Urinary bladder (tissue), 3 donors: ENCODE measurements at regions not wholly inside any gene's neighbourhood (a gene's known extent, or its start where the extent isn't known, plus 50 kb on each side); places are given as distances from the start of the nearest gene placed in this dataset.

Experiments used
- DNase-seq: peaks from one replicate; pipeline ENCODE4 v3.0.0-alpha.2; 2015; ENCODE audit errors: extremely low spot score
- H3K27ac ChIP-seq: one replicate; pipeline ENCODE4 v1.5.1; 2013; ENCODE audit warnings: low read depth, mild to moderate bottlenecking, moderate library complexity
- H3K36me3 ChIP-seq: one replicate; pipeline ENCODE4 v1.6.1; 2013; ENCODE audit warnings: mild to moderate bottlenecking, moderate library complexity; ENCODE audit not compliant: insufficient read depth
- H3K4me1 ChIP-seq: one replicate; pipeline ENCODE4 v1.6.1; 2013; ENCODE audit warnings: mild to moderate bottlenecking, moderate library complexity; ENCODE audit not compliant: insufficient read depth
- H3K4me3 ChIP-seq: one replicate; pipeline ENCODE4 v1.5.1; 2013; ENCODE audit warnings: low read depth, low read length
- WGBS: extraction: QIAGEN DNeasy Blood & Tissue Kit; methylation state at CpG from one replicate; pipeline ENCODE4 v1.1.7; 2013; 5-methylcytosine and 5-hydroxymethylcytosine counted together
- donor health status: healthy with polysubstance abuse.
- donor health status: healthy.

- WGBS, result 87% methylated on average over 1 of the region's 1 CpG
- DNase-seq, result no peak
- no peak overlapping the region for H3K27ac ChIP-seq
- H3K4me3 ChIP-seq, result no peak overlapping the region
- no peaks in the 10 kb centered on the region for H3K36me3 ChIP-seq
- H3K4me1 ChIP-seq, result peaks cover 2% of the 10 kb centered on the region
Observed at GRCh38 chr12:89091293-89091841, 260.9 kb downstream of the DUSP6 start.

- Histone ChIP-seq H3K4me1 (peaks cover 2% of the 10 kb centered on the region), H3K27ac (no peak overlapping the region), H3K4me3 (no peak overlapping the region), H3K36me3 (no peaks in the 10 kb centered on the region)
- WGBS, result 80% methylated on average over 2 of the region's 2 CpGs
- no peak for DNase-seq
Observed at GRCh38 chr12:89089264-89089663, 263.0 kb downstream of the DUSP6 start.

- DNase-seq, result no peak
- no peaks in the 10 kb centered on the region for H3K36me3 ChIP-seq
- H3K4me1 ChIP-seq, result peaks cover 2% of the 10 kb centered on the region
- WGBS, result 65% methylated on average over 1 of the region's 1 CpG
- no peak overlapping the region for H3K4me3 ChIP-seq
- no peak overlapping the region for H3K27ac ChIP-seq
Observed at GRCh38 chr12:89087876-89088275, 264.4 kb downstream of the DUSP6 start.

GRCh38 chr12:89087149-89087825 is 265.0 kb downstream of the DUSP6 start:
- no peak for DNase-seq
- peaks cover 2% of the 10 kb centered on the region for H3K4me1 ChIP-seq
- no peaks in the 10 kb centered on the region for H3K36me3 ChIP-seq
- 73% methylated on average over 6 of the region's 6 CpGs for WGBS
- no peak overlapping the region for H3K27ac ChIP-seq
- H3K4me3 ChIP-seq, result no peak overlapping the region

- H3K27ac ChIP-seq, result no peak overlapping the region
- no peak overlapping the region for H3K4me3 ChIP-seq
- no peaks in the 10 kb centered on the region for H3K36me3 ChIP-seq
- DNase-seq, result no peak
- H3K4me1 ChIP-seq, result peaks cover 2% of the 10 kb centered on the region
- WGBS, result 79% methylated on average over 5 of the region's 5 CpGs
Observed at GRCh38 chr12:89085421-89085820, 266.9 kb downstream of the DUSP6 start.

GRCh38 chr12:89084751-89085150 is 267.6 kb downstream of the DUSP6 start:
- WGBS, result 52% methylated on average over 3 of the region's 3 CpGs
- Histone ChIP-seq H3K27ac (no peak overlapping the region), H3K36me3 (no peaks in the 10 kb centered on the region), H3K4me3 (no peak overlapping the region), H3K4me1 (peaks cover 2% of the 10 kb centered on the region)
- DNase-seq, result no peak

- H3K4me3 ChIP-seq, result no peak overlapping the region
- no peak for DNase-seq
- no peaks in the 10 kb centered on the region for H3K36me3 ChIP-seq
- peaks cover 2% of the 10 kb centered on the region for H3K4me1 ChIP-seq
- WGBS, result 61% methylated on average over 3 of the region's 3 CpGs
- H3K27ac ChIP-seq, result no peak overlapping the region
Observed at GRCh38 chr12:89083491-89083890, 268.8 kb downstream of the DUSP6 start.

GRCh38 chr12:89082370-89082753 is 269.9 kb downstream of the DUSP6 start:
- DNase-seq, result no peak
- Histone ChIP-seq H3K4me1 (peaks cover 2% of the 10 kb centered on the region), H3K4me3 (no peak overlapping the region), H3K36me3 (no peaks in the 10 kb centered on the region), H3K27ac (no peak overlapping the region)
- WGBS, result 81% methylated on average over 1 of the region's 1 CpG

GRCh38 chr12:89081719-89082369 is 270.5 kb downstream of the DUSP6 start:
- 66% methylated on average over 2 of the region's 2 CpGs for WGBS
- H3K4me1 ChIP-seq, result no peaks in the 10 kb centered on the region
- DNase-seq, result no peak
- H3K27ac ChIP-seq, result no peak overlapping the region
- no peak overlapping the region for H3K4me3 ChIP-seq
- H3K36me3 ChIP-seq, result no peaks in the 10 kb centered on the region

- H3K36me3 ChIP-seq, result no peaks in the 10 kb centered on the region
- 68% methylated on average over 3 of the region's 3 CpGs for WGBS
- no peak overlapping the region for H3K4me3 ChIP-seq
- H3K27ac ChIP-seq, result no peak overlapping the region
- DNase-seq, result no peak
- H3K4me1 ChIP-seq, result no peaks in the 10 kb centered on the region
Observed at GRCh38 chr12:89080793-89081465, 271.4 kb downstream of the DUSP6 start.

- Histone ChIP-seq H3K36me3 (no peaks in the 10 kb centered on the region), H3K27ac (no peak overlapping the region), H3K4me1 (no peaks in the 10 kb centered on the region), H3K4me3 (no peak overlapping the region)
- 86% methylated on average over 2 of the region's 2 CpGs for WGBS
- no peak for DNase-seq
Observed at GRCh38 chr12:89075880-89076540, 276.3 kb downstream of the DUSP6 start.

- Histone ChIP-seq H3K4me3 (no peak overlapping the region), H3K4me1 (no peaks in the 10 kb centered on the region), H3K36me3 (no peaks in the 10 kb centered on the region), H3K27ac (no peak overlapping the region)
- no peak for DNase-seq
Observed at GRCh38 chr12:89073659-89074058, 278.6 kb downstream of the DUSP6 start.

- no peak for DNase-seq
- no peak overlapping the region for H3K27ac ChIP-seq
- H3K36me3 ChIP-seq, result no peaks in the 10 kb centered on the region
- no peak overlapping the region for H3K4me3 ChIP-seq
- no peaks in the 10 kb centered on the region for H3K4me1 ChIP-seq
- WGBS, result 71% methylated on average over 1 of the region's 1 CpG
Observed at GRCh38 chr12:89073027-89073398, 279.3 kb downstream of the DUSP6 start.
